Tibial artery (tissue), 4 donors: ENCODE measurements at regions not wholly inside any gene's neighbourhood (a gene's known extent, or its start where the extent isn't known, plus 50 kb on each side); places are given as distances from the start of the nearest gene placed in this dataset.

ENCODE experiments used
- DNase-seq, 2 donors: peaks; one replicate each; pipeline ENCODE4 v3.0.0-alpha.2; 2019
- H3K27ac ChIP-seq, 2 donors: fragments of 200-600 bp; sonication (generic) in 1 of 2; 1 replicate in 1 of 2; 2 replicates in 1 of 2; pipeline ENCODE4 v1.5.1; 2018 to 2019; ENCODE audit warnings: mild to moderate bottlenecking in 1 of 2
- H3K27me3 ChIP-seq, 2 donors: fragments of 200-600 bp; sonication (generic) in 1 of 2; one replicate each; pipeline versions ENCODE4 v1.5.1 to v1.6.0; 2016 to 2019
- H3K36me3 ChIP-seq, 3 donors: fragments of 200-600 bp; sonication (generic) in 2 of 3; one replicate each; pipeline ENCODE4 v1.5.1; 2016 to 2019; ENCODE audit warnings: mild to moderate bottlenecking in 2 of 3
- H3K4me1 ChIP-seq, 4 donors: fragments of 200-600 bp; sonication (generic) in 2 of 4; 1 replicate in 3 of 4; 2 replicates in 1 of 4; pipeline ENCODE4 v1.5.1; 2016 to 2019
- H3K4me3 ChIP-seq, 2 donors: fragments of 200-600 bp; sonication (generic) in 1 of 2; 1 replicate in 1 of 2; 2 replicates in 1 of 2; pipeline ENCODE4 v1.5.1; 2018 to 2019; ENCODE audit warnings: mild to moderate bottlenecking in 2 of 2
- H3K9me3 ChIP-seq, 3 donors: fragments of 200-600 bp; sonication (generic) in 1 of 3; one replicate each; pipeline ENCODE4 v1.5.1; 2016 to 2019
- CTCF ChIP-seq, 2 experiments: fragments of 200-600 bp in 1 of 2; fragments of 450-650 bp in 1 of 2; IDR thresholded peaks; one replicate each; pipeline ENCODE4 v1.5.1; 2017 to 2019; ENCODE audit warnings: antibody characterized with exemption in 2 of 2, mild to moderate bottlenecking in 1 of 2, moderate library complexity in 1 of 2
- intact Hi-C: fragments of 100-400 bp; cut with DNase I; formaldehyde crosslinking; loops from one replicate; pipeline ENCODE4 v1.15.0; 2023; ENCODE audit warnings: low total_unique reads

DNA sequence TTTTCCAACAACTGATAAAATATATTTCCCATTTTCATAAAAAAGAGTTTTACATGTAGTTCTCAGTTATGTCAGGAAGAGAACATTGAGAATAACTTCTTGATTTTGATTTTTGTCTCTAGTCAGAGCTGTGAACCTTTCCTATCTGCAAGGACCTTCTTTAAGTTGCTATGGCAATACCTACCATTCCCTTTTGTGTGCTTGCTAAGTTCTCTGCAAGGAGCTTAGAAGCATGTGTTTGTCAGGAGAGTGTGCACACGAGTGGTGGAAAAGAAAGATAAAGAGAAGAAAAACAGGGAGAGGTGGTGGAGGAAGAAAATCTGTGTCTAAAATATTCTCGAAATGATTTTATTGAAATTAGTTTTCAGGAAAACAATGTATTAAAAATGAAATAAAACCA is 140.3 kb upstream of the SLC8A1 start:
- no peaks in the 10 kb centered on the region for H3K36me3 ChIP-seq
- intact Hi-C loops, result no loop called here
- no peak for TF ChIP-seq CTCF (IDR thresholded peaks at IDR 0.05)
- no peaks in the 10 kb centered on the region for H3K27me3 ChIP-seq
- no peaks in the 10 kb centered on the region for H3K9me3 ChIP-seq
- H3K4me1 ChIP-seq, result no peaks in the 10 kb centered on the region
- no peak overlapping the region for H3K4me3 ChIP-seq
- no peak for DNase-seq
- no peak overlapping the region for H3K27ac ChIP-seq

DNA sequence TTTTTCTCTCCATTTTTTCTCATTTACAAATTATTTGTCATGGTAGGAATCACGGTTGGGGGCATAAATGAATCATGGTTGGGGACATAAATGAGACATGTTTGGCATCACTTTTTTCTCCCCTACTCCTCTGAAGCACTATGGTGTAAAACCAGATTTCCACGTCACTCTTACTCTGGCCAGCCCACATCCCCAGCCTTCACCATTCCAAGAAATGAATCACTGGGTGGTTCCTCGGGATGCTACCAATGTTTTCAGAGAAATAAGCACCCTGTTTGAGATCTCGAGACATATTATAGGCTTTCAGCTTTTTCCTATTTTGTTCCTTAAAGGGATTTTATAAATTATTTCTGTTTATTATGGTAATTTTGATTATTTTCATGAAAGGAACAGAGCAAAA is 155.0 kb upstream of the SLC8A1 start:
- no peak for TF ChIP-seq CTCF (IDR thresholded peaks at IDR 0.05)
- Histone ChIP-seq H3K27me3 (no peaks in the 10 kb centered on the region), H3K9me3 (peaks cover 0 to 11% (median 6%) of the 10 kb centered on the region in 3 donors), H3K27ac (no peak overlapping the region), H3K4me1 (no peaks in the 10 kb centered on the region), H3K4me3 (no peak overlapping the region), H3K36me3 (no peaks in the 10 kb centered on the region)
- intact Hi-C loops, result no loop called here
- DNase-seq, result no peak

DNA sequence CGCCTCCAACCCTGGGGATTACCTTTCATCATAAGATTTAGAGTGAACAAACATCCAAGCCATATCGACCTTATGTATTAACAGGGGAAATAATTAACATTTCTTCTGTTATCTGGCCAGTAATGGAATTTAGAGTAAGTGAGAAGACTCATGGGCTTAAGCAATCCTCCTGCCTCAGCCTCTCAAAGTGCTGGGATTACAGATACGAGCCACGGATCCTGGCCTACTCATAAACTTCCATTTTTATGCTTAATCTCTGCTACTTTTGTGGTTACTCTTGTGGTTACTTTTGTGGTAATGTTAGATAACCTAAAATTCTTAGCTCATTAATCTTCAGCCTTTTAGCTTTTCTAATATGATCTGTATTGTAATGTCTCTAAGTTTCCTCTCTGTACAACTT is 159.3 kb upstream of the SLC8A1 start:
- no peaks in the 10 kb centered on the region for H3K4me1 ChIP-seq
- H3K27ac ChIP-seq, result no peak overlapping the region
- DNase-seq, result no peak
- H3K4me3 ChIP-seq, result no peak overlapping the region
- peaks cover 0 to 11% (median 6%) of the 10 kb centered on the region in 3 donors for H3K9me3 ChIP-seq
- no peak for TF ChIP-seq CTCF (IDR thresholded peaks at IDR 0.05)
- no peaks in the 10 kb centered on the region for H3K36me3 ChIP-seq
- H3K27me3 ChIP-seq, result no peaks in the 10 kb centered on the region
- intact Hi-C loops, result no loop called here

DNA sequence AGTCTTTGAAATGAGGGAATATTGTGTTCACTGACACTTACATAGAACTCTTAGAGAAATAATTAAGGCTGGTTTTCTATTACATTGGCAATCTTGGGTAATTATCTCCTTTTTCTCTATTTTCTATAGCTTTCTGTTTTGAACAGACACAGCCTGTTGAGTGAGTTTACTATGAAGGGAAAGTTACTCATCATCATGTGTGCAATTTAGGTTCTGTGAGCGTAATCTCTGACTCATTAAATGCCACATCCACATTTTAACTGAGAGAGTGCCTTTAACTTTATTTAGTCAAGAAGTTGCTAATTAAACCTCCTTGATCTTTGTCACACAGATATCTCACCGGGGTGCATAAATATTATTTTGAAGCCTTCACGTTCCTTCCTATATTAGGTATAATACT is 174.0 kb upstream of the SLC8A1 start:
- Histone ChIP-seq H3K27ac (no peak overlapping the region), H3K4me1 (no peaks in the 10 kb centered on the region), H3K36me3 (no peaks in the 10 kb centered on the region), H3K27me3 (no peaks in the 10 kb centered on the region), H3K9me3 (no peaks in the 10 kb centered on the region), H3K4me3 (no peak overlapping the region)
- no peak for DNase-seq
- TF ChIP-seq CTCF (IDR thresholded peaks at IDR 0.05), result no peak
- intact Hi-C loops, result no loop called here

DNA sequence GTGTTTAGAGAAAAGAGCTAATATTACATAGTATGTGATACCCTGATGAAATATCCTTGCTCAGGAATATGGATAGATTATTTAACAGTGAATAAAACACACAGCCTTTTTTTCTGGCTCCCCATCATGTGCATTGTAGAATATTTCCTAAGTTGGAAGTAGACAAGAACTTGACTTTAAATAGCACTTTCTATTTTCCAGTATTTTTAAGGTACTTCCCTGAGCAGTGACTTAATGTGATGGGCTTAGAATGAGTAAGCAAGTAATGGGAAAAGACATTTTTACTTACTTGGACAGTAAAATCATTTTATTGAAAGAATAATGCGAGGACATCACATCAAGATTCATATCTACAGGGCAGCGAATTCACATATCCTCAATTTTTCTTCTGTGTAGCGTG is 176.7 kb upstream of the SLC8A1 start:
- TF ChIP-seq CTCF (IDR thresholded peaks at IDR 0.05), result no peak
- Histone ChIP-seq H3K4me1 (no peaks in the 10 kb centered on the region), H3K4me3 (no peak overlapping the region), H3K27ac (no peak overlapping the region), H3K27me3 (no peaks in the 10 kb centered on the region), H3K36me3 (no peaks in the 10 kb centered on the region), H3K9me3 (no peaks in the 10 kb centered on the region)
- intact Hi-C loops, result no loop called here
- no peak for DNase-seq

DNA sequence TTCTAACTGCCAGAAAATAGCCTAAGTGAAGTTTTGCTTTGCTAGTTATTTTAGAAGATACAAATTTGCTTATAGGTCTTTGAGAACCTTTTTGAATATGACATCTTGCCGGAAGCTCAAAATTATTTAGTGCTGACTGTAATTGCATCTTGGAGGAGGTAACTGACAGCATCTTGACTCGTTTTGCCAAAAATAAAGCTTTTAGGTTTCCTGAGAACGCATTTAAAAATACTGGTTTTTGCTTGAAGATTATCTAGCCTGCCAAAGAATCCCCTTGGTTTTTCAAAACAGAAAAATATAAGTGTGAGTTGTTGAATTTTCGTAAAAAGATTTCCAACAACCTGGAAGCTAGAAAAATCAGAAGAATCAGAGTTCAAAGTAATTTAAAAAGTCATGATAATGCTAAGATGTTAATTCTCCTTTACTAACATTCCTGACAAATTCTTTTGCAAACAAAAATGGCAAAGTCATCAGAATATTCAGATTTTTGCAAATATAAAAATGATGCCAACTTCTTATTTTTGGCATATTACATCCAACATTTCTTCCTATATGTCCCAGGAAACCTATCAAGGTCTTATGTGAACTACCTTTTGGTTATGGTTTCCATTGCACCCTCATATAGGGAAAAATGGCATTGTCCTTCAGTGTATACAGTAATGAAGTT is 178.0 kb upstream of the SLC8A1 start:
- H3K9me3 ChIP-seq, result no peaks in the 10 kb centered on the region

More for the DNA sequence above, 178.0 kb upstream of the SLC8A1 start:
- Histone ChIP-seq H3K4me3 (no peak overlapping the region), H3K27me3 (no peaks in the 10 kb centered on the region), H3K4me1 (no peaks in the 10 kb centered on the region), H3K36me3 (no peaks in the 10 kb centered on the region), H3K27ac (no peak overlapping the region)
- intact Hi-C loops, result no loop called here
- DNase-seq, result no peak
- TF ChIP-seq CTCF (IDR thresholded peaks at IDR 0.05), result no peak
